Suppressor macrophage (primary cell): ENCODE measurements at regions not wholly inside any gene's neighbourhood (a gene's known extent, or its start where the extent isn't known, plus 50 kb on each side); places are given as distances from the start of the nearest gene placed in this dataset.

Source experiments
- DNase-seq, 4 experiments: peaks; one replicate each; pipeline ENCODE4 v3.0.0-alpha.2; 2020 to 2022

DNA sequence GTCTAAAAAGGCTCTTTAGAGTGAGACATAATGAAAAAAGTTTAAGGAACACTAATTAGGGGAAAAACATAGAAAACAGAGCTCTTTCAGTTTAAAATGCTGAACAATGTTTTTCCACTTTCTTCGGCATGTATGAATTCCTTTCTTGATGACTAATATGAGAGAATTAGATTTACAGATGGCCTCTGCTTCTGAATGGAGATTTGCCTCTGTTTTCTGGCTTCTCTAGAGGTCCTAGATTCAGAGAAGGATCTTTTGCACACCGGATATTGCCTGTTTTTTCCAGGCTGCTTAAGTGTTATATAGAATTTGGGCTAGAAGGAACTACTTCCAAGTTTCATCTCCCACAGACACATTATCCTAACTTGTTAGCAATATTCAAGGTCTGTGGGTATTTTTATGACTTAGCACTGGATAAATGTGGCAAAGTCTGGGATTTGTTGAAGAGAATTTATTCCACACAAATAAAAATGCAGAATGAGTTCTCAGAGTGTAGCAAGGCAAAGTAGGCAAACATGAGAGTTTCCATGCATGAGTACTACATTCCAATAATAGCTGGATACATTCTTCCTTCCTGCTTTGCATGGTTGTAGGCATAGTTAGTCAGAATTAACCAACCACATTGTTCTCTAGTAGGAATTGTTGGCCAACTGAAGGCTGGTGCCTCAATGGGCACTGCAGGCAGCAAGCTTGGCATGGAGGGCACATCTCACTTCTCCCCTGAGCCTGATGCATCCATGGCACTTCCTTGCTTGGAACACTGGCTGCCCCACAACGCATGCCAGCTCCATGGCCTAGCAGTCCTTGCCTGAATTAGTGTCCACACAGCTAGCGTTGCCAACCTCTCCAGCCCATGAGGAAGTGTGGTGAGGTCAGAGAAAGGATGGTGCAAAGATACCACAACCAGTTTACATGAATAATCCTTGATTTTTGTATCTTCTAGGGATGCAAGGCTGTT lies 224.2 kb downstream of the CLIC5 start:
- no peak for DNase-seq

- no peak for DNase-seq
Measured at GRCh38 chr6:45789238-45789637, 226.4 kb downstream of the CLIC5 start.

DNA sequence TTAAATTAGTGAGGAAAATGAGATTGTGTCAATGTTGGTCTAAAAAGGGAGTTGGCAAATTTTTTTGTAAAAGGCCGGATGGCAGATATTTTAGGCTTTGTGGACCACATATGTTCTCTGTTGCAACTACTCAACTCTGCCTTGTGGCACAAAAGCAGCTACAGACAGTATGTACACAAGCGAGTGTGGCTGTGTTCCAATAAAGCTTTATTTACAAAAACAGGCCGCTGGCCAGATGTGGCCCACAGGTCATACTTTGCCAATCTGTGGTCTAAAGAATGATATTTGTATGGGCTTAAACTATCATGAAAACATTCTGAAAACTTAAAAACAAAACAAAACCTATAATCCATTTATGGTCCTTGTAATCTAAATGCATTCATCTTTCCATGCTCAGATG lies 228.3 kb downstream of the CLIC5 start:
- no peak for DNase-seq

DNA sequence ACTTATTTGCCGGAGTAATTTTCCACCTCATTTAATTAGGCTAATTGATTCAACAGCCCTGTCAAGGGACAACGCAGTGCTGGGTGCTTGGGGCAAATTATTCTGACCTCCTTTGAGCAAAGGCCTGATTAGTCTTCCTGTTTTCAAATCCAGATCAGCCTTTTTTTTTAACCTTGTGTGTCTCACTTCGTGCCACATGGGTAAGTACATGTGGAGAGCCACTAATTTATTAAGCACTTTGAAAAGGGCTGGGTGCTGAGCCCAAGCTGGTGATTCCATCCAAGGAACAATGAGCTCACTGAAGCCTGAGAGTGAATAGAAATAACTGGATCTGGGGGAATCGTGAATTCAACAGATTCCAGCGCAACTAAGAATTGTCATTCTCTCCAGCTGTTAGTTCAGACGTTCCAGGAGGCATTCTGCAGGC lies 229.3 kb downstream of the CLIC5 start:
- no peak for DNase-seq

DNA sequence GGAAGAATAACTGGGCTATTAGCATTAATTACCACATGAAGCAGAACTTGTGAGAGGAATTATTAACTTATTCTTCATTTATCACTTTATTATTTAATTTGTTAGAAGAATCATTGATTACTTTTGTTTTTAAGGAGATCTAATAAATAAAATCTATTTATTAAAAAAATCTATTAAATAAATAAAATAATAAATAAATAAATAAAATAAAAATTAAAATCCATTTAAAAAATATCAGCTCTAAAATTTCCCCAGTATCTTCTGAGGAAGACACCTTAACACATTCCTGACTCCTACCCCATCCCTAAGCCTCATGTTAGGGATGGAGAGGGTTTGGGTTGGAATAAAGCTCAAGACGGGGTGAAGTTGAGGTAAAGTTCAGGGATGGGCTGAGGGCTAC lies 231.4 kb downstream of the CLIC5 start:
- DNase-seq: no peak

DNA sequence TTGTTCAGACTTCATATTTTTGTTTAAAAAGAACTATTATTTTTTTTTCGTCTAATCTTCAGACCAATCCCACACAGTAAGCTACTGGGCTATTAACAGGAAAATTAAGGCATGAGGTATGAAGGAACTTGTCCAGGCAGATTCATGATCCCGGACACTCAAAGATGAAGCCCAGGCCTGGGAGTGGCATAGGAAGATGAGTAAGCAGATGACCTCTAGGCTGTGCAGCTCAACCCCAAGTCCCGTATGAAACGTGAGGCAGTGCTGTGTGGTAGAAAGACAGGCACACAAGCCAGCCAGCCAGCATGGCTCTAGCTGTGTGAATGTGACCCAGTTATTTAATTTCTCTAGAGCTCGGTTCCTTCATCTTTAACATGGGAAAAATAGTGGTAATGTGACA lies 231.9 kb downstream of the CLIC5 start:
- no peak for DNase-seq

DNA sequence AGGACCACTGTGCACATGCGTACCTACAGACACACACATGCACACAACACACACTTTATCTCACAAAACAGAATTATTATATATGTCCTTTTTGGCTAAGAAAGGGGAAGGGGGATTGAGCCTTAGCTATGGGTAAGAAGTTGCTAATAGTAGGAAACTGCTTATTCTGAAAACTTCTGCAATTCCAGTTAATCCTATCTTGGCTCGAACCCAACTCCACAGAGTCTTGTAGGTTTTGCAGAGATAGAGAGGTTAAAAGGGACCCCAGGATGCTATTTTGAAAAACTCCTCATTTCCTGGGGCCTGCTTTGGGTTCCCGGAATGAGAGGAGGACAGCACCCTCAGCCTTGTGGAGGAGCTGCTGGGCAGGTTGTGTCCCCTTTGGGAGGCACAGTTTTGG lies 233.8 kb downstream of the CLIC5 start:
- DNase-seq: no peak

DNA sequence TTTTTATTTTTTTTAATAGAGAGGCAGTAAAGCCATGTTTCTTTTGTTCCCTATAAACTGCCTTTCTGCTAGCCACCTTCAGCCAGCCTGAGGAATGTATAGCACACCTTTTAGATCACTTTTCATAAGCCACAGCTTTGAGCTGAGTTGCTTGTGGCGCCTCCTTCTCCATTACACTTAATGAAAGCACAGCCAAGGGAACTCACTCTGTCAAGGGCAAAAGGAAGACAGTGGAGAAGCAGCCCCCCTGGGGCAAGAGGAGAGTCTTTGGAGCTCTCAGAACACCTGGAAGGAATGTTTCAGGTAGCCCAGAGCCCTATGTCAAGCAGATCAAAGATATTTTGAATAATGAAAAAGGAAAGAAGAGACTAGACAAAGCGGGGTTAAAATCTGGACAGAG lies 235.1 kb downstream of the CLIC5 start:
- DNase-seq: no peak

- no peak for DNase-seq
Measured at GRCh38 chr6:45775026-45775697, 240.5 kb downstream of the CLIC5 start.

- DNase-seq: peak in 1 of 4 experiments; percentile 2
Measured at GRCh38 chr6:45773906-45774305, 241.8 kb downstream of the CLIC5 start.

- no peak for DNase-seq
Measured at GRCh38 chr6:45772886-45773495, 242.7 kb downstream of the CLIC5 start.

- DNase-seq: no peak
Measured at GRCh38 chr6:45772051-45772450, 243.6 kb downstream of the CLIC5 start.

DNA sequence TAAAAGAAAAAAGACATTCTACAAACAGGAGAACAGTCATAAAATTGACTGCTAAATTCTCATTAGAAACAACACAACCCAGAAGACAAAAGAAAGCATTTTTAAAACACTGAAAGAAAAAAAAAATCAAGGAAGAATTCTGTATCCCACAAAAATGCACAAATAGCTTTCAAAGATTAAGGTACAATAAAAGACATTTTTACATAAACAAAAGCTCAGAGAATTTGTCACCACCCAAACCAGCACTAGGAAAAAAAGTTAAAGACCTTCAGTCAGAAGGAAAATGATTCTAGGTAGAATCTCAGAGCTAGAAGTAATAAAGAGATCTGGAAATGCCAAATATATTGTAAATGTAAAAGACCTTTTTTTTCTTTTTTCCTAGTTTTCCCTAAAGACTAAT lies 252.4 kb downstream of the CLIC5 start:
- DNase-seq: no peak

DNA sequence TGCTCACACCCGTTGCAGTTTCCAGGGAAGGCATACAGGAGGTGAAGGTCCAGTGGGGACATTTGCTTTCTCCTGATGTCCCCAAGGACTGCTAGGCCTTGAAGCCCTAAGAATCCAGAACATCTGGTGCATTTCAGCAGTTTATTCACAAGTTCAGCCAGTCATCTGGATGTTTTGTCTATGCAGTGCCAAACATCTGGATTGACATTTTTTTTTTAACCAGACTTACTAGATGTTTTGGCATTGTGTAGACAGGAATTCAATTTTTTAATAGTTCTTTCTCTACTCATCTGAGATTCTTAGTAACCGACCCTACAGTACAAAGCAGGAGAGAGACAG lies 256.2 kb downstream of the CLIC5 start:
- no peak for DNase-seq

DNA sequence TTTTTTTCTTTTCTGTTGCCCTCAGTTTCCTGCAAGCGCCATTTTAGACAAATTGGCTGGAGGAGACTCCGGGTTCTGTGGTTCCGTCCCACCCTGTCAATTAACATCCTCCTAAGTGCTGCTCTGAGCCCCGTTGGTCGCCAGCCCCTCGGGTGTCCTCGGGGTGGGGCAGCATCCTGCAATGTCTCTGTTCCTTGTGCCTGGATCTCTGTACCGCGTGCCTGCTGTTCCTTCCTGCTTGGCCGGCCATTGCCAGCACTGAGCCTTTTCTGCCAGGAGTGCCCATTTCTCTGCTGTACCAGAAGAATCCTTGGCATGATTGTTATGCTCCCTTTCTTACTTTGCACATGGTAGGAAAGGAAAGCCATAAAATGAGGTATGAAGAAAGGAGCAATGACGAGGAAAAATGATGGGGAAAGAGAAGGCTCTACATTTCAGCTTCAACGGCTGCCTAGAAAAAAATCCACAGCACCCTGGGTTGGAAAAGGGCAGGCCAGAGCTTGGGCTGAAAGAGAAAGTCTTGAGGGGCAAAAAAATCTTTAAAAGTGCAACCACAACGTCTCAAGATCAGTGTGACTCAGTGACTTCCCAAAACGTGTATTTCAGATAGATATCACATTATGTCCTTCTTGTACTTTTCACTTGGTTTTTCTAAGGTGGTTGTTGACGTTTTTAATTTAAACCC lies 256.7 kb downstream of the CLIC5 start:
- no peak for DNase-seq

- no peak for DNase-seq
Measured at GRCh38 chr6:45757443-45758130, 258.1 kb downstream of the CLIC5 start.

DNA sequence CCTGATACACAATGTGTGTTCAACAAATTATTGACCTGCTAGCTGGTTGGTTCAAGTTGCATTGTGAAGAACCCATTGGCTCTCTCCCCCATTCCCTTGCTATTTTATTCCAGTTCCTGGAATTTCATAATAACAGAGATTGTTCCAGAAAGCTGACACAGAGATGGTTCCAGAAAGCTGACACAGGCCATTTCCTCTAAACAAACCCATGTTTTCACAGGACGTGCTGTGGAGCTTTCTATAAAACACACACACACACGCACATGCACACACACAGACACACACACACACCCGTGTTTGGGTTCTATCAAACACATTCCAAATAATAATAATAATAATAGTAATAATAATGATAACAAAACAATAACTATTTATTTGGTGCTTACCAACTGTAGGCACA lies 259.1 kb downstream of the CLIC5 start:
- DNase-seq: no peak

DNA sequence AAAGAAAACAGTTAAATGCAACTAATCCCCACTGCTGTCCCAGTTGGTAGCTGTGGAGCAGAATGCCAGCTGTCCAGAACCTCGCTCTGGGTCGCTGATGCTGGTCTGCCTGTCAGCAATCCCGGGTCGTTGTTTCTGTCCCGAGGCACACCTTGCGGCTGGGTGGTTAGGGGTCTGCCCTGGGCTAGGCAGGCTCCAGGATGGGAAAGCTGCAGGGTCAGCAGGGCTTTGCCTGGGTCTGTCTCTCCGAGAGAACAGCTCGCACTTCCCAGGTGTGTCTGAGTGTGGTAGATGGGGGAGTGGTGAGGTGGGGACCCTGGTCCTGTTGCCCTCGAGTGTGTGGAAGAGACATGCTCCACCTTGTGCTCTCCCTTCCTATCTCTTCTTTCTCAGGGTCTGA lies 261.2 kb downstream of the CLIC5 start:
- DNase-seq: no peak

- no peak for DNase-seq
Measured at GRCh38 chr6:45746046-45746445, 269.6 kb downstream of the CLIC5 start.

- peak in 3 of 4 experiments; percentile 22 to 28 (median 26) for DNase-seq
Measured at GRCh38 chr6:45743028-45743615, 272.5 kb downstream of the CLIC5 start.

DNA sequence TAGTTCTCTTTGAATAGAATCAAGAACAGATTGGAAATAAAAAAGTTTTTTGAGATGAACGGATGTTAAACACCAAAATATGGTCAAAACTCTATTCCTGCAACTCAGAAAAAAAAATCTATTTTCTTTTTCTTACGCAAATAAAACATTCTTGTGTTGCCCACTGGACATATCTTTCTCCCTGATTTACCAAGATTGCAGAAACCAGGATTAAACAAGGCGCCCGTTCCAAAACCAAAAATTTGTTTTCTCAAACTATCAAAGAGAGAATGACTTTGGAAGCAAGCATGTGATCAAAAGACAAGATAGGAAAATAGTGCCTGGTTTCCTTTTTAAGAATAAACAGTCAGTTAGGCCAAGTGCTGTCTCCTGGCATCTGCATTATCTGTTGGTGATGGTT lies 273.1 kb downstream of the CLIC5 start:
- no peak for DNase-seq
